Epithelial cell of esophagus (primary cell): ENCODE measurements at regions not wholly inside any gene's neighbourhood (a gene's known extent, or its start where the extent isn't known, plus 50 kb on each side); places are given as distances from the start of the nearest gene placed in this dataset.

Source experiments
- DNase-seq: peaks from one replicate; pipeline ENCODE4 v3.0.0; 2010; ENCODE audit warnings: low read depth
- H3K4me3 ChIP-seq: 2 replicates; pipeline ENCODE4 v1.5.1; 2011; ENCODE audit warnings: mild to moderate bottlenecking, low read length, control low read depth
- CTCF ChIP-seq: IDR thresholded peaks from 2 replicates; pipeline ENCODE4 v1.5.1; 2011; ENCODE audit warnings: low read depth, mild to moderate bottlenecking, low read length, control low read depth, inconsistent platforms; ENCODE audit not compliant: insufficient read depth; ENCODE audit errors: missing control alignments

GRCh38 chr2:217392930-217393584, 533.2 kb upstream of the TNP1 start:
- TF ChIP-seq CTCF, result no peak
- H3K4me3 ChIP-seq, result no peak overlapping the region
- DNase-seq, result no peak

- no peak for DNase-seq
- TF ChIP-seq CTCF, result no peak
- H3K4me3 ChIP-seq, result no peak overlapping the region
These were observed 528.0 kb upstream of the TNP1 start for GRCh38 chr2:217387776-217388387.

DNA sequence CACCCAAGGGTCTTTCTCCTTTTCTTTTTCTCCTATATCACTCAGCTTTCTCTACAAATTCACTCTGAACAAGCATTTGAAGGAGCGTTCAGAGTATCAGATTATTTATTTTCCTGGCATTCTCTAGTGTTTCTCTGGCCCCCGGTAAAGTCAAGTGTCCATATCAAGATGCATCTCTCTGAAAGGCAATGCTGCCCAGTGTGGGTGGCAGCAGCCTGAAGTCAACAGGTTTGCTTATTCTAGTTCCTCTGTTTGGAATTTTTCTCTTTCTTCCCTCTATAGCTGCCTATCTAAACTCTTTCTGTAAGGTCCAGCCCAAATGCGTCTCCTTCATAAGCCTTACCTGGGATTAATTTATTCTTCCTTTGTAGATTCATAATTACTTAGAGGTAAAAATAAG, 526.2 kb upstream of the TNP1 start:
- DNase-seq, result no peak

GRCh38 chr2:217383620-217384019, 523.8 kb upstream of the TNP1 start:
- no peak for DNase-seq

More for the DNA sequence above, 526.2 kb upstream of the TNP1 start:
- no peak for TF ChIP-seq CTCF
- H3K4me3 ChIP-seq, result no peak overlapping the region

DNA sequence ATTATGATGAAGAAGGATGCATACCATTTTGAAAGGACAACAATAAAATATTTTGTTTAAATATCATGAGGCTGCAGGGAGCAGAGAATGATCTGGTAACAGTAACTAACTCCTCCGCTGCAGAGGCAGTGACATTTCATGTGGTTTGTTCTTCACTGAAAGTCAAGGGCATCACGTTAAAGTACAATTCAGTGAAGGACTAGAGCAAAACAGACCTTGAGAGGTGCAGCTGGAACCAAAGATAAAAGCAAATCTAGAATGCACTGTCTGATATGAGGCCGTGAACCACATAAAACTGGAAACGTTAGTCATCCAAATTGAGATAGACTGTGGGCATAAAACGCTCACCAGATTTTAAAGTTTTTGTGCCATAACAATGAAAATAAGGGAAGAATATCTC, 522.9 kb upstream of the TNP1 start:
- no peak for DNase-seq
- no peak for TF ChIP-seq CTCF
- H3K4me3 ChIP-seq, result no peak overlapping the region

More at GRCh38 chr2:217383620-217384019, 523.8 kb upstream of the TNP1 start:
- no peak overlapping the region for H3K4me3 ChIP-seq
- TF ChIP-seq CTCF, result no peak

DNA sequence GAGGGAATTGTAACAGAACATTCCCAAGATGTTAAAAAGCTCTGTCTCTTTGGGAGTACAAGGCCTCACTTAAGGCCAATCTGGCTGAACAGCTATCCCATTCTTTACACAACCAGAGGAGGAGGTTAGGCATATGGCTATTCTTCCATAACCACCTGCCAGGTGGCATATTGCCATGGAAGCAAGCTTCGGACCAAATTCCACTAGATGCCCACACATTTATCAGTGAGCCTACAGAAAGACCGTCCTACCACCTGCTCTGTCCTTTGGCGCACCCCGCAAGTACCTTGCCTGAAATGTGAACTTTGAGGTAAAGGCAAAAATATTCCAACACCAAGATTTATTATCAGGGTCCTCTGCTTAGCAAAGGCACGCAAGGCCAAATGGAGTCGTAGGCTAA, 519.9 kb upstream of the TNP1 start:
- no peak overlapping the region for H3K4me3 ChIP-seq
- no peak for DNase-seq
- no peak for TF ChIP-seq CTCF

DNA sequence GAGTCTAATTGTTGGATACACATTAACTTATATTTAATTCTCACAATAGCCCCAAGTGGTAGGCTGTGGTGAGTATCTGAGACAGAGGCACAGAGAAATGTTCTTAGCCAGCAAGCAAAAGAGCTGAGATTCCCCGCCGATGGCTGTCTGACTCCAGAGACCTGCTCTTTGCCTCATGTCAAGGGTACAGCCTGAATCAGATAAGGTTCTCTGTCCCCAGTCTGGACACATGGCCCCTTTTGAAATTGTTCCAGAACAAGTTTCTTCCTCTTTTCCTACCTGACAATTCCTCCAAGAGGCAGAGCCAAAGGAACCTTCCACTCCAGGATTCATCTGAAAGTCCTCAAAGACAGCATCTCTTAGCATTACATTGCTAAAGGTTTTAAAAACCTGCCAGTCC, 512.9 kb upstream of the TNP1 start:
- H3K4me3 ChIP-seq, result no peak overlapping the region
- DNase-seq, result no peak
- no peak for TF ChIP-seq CTCF
